GM12873 (cell line): ENCODE measurements at regions not wholly inside any gene's neighbourhood (a gene's known extent, or its start where the extent isn't known, plus 50 kb on each side); places are given as distances from the start of the nearest gene placed in this dataset.

Experiments
- TF ChIP-seq, protein P1 (sequence below): IDR thresholded peaks from 2 replicates; pipeline ENCODE4 v1.5.1; 2012; ENCODE audit warnings: low read depth, mild to moderate bottlenecking, moderate library complexity, low read length, control low read depth; ENCODE audit not compliant: insufficient read depth; ENCODE audit errors: missing control alignments

DNA sequence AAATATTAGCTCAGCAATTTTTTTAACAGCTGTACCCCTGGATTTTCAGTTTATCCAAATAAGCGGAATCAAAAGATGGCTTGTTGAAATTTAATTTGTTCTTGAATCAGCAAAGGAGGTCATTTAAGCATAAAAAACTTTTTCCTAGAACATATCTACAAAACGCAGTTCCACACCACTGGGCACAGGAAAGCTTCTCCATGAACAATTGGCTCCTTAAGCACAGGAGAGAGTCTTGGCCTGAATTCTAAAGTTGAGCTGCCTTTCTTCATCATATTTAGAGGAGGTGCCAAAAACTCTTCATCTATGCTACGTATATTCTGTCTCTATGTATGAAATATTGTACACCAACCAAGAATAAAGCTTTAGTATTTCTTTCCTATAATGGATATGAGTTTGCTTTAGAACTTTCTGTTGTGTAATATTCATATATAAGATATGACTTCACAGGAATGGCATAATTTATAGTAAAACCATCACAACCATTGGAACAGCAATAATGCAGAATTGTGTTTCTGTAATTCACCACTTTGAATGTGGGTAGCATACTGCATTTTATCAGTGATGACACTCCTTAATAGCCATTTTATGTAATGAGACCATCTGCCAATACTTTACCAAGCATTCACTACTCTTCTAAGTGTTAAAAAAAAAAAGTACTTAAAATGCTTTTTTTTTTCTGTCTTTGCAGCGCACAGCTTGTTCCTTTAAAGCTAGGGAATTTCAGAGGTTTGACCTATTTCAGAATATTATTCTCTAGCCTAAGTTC lies 263.7 kb downstream of the SLITRK6 start:
- TF ChIP-seq, protein P1, sequence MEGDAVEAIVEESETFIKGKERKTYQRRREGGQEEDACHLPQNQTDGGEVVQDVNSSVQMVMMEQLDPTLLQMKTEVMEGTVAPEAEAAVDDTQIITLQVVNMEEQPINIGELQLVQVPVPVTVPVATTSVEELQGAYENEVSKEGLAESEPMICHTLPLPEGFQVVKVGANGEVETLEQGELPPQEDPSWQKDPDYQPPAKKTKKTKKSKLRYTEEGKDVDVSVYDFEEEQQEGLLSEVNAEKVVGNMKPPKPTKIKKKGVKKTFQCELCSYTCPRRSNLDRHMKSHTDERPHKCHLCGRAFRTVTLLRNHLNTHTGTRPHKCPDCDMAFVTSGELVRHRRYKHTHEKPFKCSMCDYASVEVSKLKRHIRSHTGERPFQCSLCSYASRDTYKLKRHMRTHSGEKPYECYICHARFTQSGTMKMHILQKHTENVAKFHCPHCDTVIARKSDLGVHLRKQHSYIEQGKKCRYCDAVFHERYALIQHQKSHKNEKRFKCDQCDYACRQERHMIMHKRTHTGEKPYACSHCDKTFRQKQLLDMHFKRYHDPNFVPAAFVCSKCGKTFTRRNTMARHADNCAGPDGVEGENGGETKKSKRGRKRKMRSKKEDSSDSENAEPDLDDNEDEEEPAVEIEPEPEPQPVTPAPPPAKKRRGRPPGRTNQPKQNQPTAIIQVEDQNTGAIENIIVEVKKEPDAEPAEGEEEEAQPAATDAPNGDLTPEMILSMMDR: no peak

DNA sequence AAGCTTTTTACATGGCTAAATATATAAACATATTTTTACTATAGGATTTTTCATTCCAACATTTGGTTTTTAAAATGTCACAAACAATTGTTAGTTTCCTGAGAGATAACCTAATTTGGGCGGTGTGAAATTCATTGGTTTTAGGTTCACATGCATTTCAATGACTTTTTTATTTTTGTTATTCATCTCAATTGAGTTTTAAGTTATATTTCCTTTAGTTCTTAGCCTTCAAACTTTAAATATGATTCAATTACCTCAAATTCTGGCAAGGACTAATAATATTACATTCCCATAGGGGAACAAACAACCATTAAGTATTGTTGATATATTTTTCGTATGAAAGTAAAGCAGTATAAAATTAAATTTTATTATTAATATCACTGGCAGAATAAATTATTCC lies 265.3 kb downstream of the SLITRK6 start:
- TF ChIP-seq, protein P1: no peak

DNA sequence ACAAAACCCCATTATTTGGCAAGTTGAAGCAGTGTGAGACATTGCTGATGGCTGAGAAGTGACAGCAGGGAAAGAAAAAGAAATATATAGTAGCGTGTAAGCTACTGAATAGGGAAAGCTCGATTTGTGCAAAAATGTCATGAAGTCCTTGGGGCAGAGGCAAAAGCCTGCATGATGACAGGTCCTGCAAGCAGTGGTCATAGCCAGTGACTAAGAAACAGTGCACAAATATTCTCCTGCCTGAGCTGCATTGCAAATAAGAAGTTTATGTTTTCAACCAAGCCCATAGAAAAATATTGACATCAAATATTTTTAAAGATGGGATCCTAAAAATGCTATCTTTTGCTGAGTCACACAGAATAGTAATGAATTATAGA lies 270.0 kb downstream of the SLITRK6 start:
- TF ChIP-seq, protein P1: no peak

DNA sequence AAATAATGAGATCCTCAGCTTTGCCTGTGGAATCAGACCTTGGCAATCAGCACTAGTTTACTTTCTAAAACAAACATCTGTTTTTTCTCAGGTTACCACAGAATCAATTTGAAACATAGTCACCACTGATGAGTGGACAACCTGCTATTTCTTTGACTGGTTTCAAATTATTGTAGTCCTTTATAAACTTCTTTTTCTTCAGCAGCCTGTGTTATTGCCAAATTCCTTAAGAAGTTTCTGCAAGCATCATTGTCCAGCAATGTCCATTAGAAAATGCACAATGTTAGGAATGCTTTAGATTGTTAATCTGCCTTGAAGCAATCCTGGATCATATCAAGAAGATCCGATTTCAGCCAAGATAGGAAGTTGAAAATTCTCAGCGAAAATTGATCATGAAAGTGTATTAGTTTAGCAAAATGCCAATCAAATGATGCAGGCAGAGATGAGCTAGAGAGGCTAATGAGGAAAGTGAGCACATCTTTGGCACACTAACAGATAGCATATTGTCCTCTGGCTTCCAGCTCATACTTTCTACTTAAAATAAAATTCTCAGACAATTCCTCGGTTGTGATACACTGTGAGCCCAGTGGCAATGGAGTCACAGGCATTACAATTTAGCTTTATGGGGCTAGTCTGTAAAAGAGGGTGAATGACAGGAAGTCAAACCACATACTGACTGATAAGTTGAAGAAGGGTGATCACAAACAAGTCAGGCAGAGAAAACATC lies 270.6 kb downstream of the SLITRK6 start:
- TF ChIP-seq, protein P1: no peak

DNA sequence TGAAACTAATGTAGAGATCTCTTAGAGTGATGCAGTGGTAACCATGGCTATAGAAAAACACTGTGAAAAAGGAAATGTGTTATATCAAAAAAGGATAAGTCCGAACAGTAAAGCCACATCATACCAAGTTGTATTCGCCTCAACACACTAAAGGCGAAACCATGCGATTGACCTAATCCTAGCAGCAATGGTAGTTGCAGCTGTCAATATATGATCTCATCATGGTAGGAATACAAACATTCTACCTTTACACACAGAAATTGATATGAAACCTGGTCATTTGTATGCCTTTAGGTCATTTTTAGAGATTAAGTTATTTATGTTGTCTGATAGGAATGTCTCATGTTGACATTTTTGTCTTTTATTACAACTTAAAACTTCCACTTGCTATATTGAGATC lies 271.9 kb downstream of the SLITRK6 start:
- TF ChIP-seq, protein P1: no peak

DNA sequence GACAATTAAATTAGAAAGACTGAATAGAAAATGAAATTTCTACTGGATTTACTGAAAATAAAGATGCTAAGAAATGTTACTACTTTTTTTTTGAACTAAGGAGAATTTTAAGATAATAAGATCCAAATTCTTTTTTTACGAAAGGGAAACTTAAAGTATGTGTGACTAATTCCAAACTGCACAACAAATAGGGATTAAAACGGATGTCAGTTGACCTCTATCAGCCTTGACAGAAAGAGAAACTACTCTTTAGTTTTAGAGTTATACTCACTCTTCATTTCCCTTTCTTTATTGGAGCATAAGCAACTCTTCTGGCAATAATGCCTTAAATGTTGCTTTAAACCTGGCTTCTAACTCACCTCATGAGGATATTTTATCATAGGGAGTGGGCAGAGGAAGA lies 273.8 kb downstream of the SLITRK6 start:
- TF ChIP-seq, protein P1: no peak

DNA sequence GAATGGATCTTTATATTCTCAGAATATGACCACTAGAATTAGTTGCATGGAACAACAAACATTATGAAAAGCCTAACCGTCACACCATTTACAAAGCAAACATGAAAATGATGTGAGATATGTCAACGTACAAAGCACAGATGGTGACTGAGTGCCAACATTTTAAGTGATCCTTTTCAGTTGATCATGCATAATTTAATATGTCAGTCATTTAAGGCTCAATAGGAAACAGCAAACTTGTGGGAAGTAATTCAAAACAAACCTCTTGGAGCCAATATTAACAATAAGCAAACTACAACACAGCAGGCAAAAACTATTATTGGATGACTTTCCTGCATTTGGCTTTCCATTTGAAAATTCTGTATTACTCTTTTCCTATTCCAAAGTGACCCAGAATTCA lies 277.6 kb downstream of the SLITRK6 start:
- TF ChIP-seq, protein P1: no peak
